H9 (cell line): ENCODE measurements at regions not wholly inside any gene's neighbourhood (a gene's known extent, or its start where the extent isn't known, plus 50 kb on each side); places are given as distances from the start of the nearest gene placed in this dataset.

Experiments
- DNase-seq: peaks from one replicate; pipeline ENCODE4 v3.0.0-alpha.2; 2017
- H2AFZ ChIP-seq: one replicate; pipeline ENCODE4 v1.6.1; 2013; ENCODE audit warnings: mild to moderate bottlenecking, low read length, control low read depth, moderate library complexity
- H2AK5ac ChIP-seq: 2 replicates; pipeline ENCODE4 v1.6.1; 2013; ENCODE audit warnings: low read length, control low read depth, mixed read lengths; ENCODE audit not compliant: insufficient read length
- H2BK120ac ChIP-seq: one replicate; pipeline ENCODE4 v1.6.1; 2013; ENCODE audit warnings: low read depth, mild to moderate bottlenecking, low read length, control low read depth, inconsistent platforms; ENCODE audit not compliant: poor library complexity, severe bottlenecking
- H2BK12ac ChIP-seq: 2 replicates; pipeline ENCODE4 v1.6.1; 2013; ENCODE audit warnings: low read length, control low read depth, mixed read lengths, low read depth; ENCODE audit not compliant: insufficient read length
- H2BK15ac ChIP-seq: 2 replicates; pipeline ENCODE4 v1.6.1; 2013; ENCODE audit warnings: low read depth, low read length, control low read depth
- H2BK20ac ChIP-seq: one replicate; pipeline ENCODE4 v1.6.1; 2013; ENCODE audit warnings: low read depth, mild to moderate bottlenecking, low read length, control low read depth, inconsistent platforms; ENCODE audit not compliant: poor library complexity, severe bottlenecking
- H2BK5ac ChIP-seq: 2 replicates; pipeline ENCODE4 v1.6.1; 2013; ENCODE audit warnings: low read length, control low read depth, mixed read lengths; ENCODE audit not compliant: insufficient read length
- H3K14ac ChIP-seq: 2 replicates; pipeline ENCODE4 v1.6.1; 2013; ENCODE audit warnings: low read length, control low read depth; ENCODE audit not compliant: insufficient read depth
- H3K18ac ChIP-seq: 2 replicates; pipeline ENCODE4 v1.6.1; 2013; ENCODE audit warnings: low read depth, mild to moderate bottlenecking, mixed read lengths, low read length, control low read depth; ENCODE audit not compliant: insufficient read length
- H3K23ac ChIP-seq: 2 replicates; pipeline ENCODE4 v1.6.1; 2013; ENCODE audit warnings: low read length, control low read depth, mixed read lengths, low read depth; ENCODE audit not compliant: insufficient read length
- H3K23me2 ChIP-seq: 2 replicates; pipeline ENCODE4 v1.6.1; 2013; ENCODE audit warnings: low read depth, mild to moderate bottlenecking, mixed read lengths, low read length, control low read depth; ENCODE audit not compliant: insufficient read length, poor library complexity, severe bottlenecking
- H3K27ac ChIP-seq: 2 replicates; pipeline ENCODE4 v1.5.1; 2013; ENCODE audit warnings: low read length, control low read depth, mixed read lengths, low read depth; ENCODE audit not compliant: insufficient read length
- H3K27me3 ChIP-seq: 2 replicates; pipeline ENCODE4 v1.6.1; 2013; ENCODE audit warnings: low read length, control low read depth, inconsistent platforms; ENCODE audit not compliant: insufficient read depth
- H3K4ac ChIP-seq: 2 replicates; pipeline ENCODE4 v1.6.1; 2013; ENCODE audit warnings: low read depth, mild to moderate bottlenecking, control low read depth, inconsistent platforms, low read length, moderate library complexity
- H3K4me1 ChIP-seq: 2 replicates; pipeline ENCODE4 v1.6.1; 2013; ENCODE audit warnings: low read length, control low read depth, inconsistent platforms; ENCODE audit not compliant: insufficient read depth
- H3K4me2 ChIP-seq: 2 replicates; pipeline ENCODE4 v1.6.1; 2013; ENCODE audit warnings: low read length, control low read depth, mixed read lengths; ENCODE audit not compliant: insufficient read length, insufficient read depth
- H3K56ac ChIP-seq: 2 replicates; pipeline ENCODE4 v1.6.1; 2013; ENCODE audit warnings: low read depth, mild to moderate bottlenecking, mixed read lengths, low read length, control low read depth; ENCODE audit not compliant: insufficient read length
- H3K79me1 ChIP-seq: 2 replicates; pipeline ENCODE4 v1.6.1; 2013; ENCODE audit warnings: low read depth, mild to moderate bottlenecking, moderate library complexity, low read length, control low read depth, inconsistent platforms; ENCODE audit not compliant: insufficient read depth, poor library complexity, severe bottlenecking
- H3K79me2 ChIP-seq: 2 replicates; pipeline ENCODE4 v1.6.1; 2013; ENCODE audit warnings: low read length, control low read depth, inconsistent platforms; ENCODE audit not compliant: insufficient read depth
- H3K9ac ChIP-seq: 2 replicates; pipeline ENCODE4 v1.6.1; 2013; ENCODE audit warnings: low read length, control low read depth, mixed read lengths; ENCODE audit not compliant: insufficient read length; ENCODE audit errors: extremely low read depth
- H3K9me3 ChIP-seq: one replicate; pipeline ENCODE4 v1.6.1; 2013; ENCODE audit warnings: low read depth, low read length, inconsistent platforms; ENCODE audit not compliant: control insufficient read depth
- H3T11ph ChIP-seq: one replicate; pipeline ENCODE4 v1.6.1; 2013; ENCODE audit warnings: mild to moderate bottlenecking, low read length, control low read depth, inconsistent platforms
- H4K20me1 ChIP-seq: one replicate; pipeline ENCODE4 v1.6.1; 2013; ENCODE audit not compliant: control insufficient read depth, insufficient read length, insufficient read depth
- H4K5ac ChIP-seq: 2 replicates; pipeline ENCODE4 v1.6.1; 2013; ENCODE audit warnings: low read depth, mild to moderate bottlenecking, mixed read lengths, low read length, control low read depth; ENCODE audit not compliant: insufficient read length
- H4K8ac ChIP-seq: replicated peaks from 2 replicates; pipeline ENCODE4 v1.6.1; 2013; ENCODE audit warnings: low read length, control low read depth, mixed read lengths, low read depth; ENCODE audit not compliant: insufficient read length
- H4K91ac ChIP-seq: 2 replicates; pipeline ENCODE4 v1.6.1; 2013; ENCODE audit warnings: low read depth, mild to moderate bottlenecking, moderate library complexity, mixed read lengths, low read length, control low read depth; ENCODE audit not compliant: insufficient read length
- H3K27ac Mint-ChIP-seq, 3 experiments: 2 replicates in 2 of 3; 3 replicates in 1 of 3; pipeline ENCODE4 v1.8.0; 2020 to 2021; ENCODE audit warnings: mixed read lengths in 3 of 3, mild to moderate bottlenecking in 1 of 3, moderate library complexity in 1 of 3
- H3K27me3 Mint-ChIP-seq: 2 replicates; pipeline ENCODE4 v1.8.0; 2021; ENCODE audit warnings: low read depth, mild to moderate bottlenecking, moderate library complexity, mixed read lengths
- H3K36me3 Mint-ChIP-seq, 3 experiments: 2 replicates in 2 of 3; 3 replicates in 1 of 3; pipeline ENCODE4 v1.8.0; 2020 to 2021; ENCODE audit warnings: low read depth in 3 of 3, mixed read lengths in 3 of 3; ENCODE audit not compliant: insufficient read depth in 1 of 3
- H3K4me1 Mint-ChIP-seq, 2 experiments: 2 replicates each; pipeline ENCODE4 v1.8.0; 2020; ENCODE audit warnings: mixed read lengths in 2 of 2
- H3K4me3 Mint-ChIP-seq, 2 experiments: 2 replicates in 1 of 2; 3 replicates in 1 of 2; pipeline ENCODE4 v1.8.0; 2020 to 2021; ENCODE audit warnings: mild to moderate bottlenecking in 2 of 2, mixed read lengths in 2 of 2, moderate library complexity in 1 of 2
- H3K9me3 Mint-ChIP-seq, 2 experiments: 2 replicates in 1 of 2; 3 replicates in 1 of 2; pipeline ENCODE4 v1.8.0; 2020; ENCODE audit warnings: mild to moderate bottlenecking in 2 of 2, mixed read lengths in 2 of 2, moderate library complexity in 1 of 2
- WGBS: extraction: QIAGEN DNeasy Blood & Tissue Kit; methylation state at CpG from one replicate; pipeline ENCODE4 v1.1.7; 2013; ENCODE audit warnings: missing lambda C conversion rate, low lambda C conversion rate, mixed read lengths; ENCODE audit not compliant: insufficient read length; ENCODE audit errors: extremely low coverage; 5-methylcytosine and 5-hydroxymethylcytosine counted together
- TF ChIP-seq, protein P1 (sequence below): fragments of 200-600 bp; sonication (generic); conservative IDR thresholded peaks from 3 replicates; pipeline ENCODE4 v1.8.0; 2021; ENCODE audit warnings: antibody characterized with exemption, mild to moderate bottlenecking

DNA sequence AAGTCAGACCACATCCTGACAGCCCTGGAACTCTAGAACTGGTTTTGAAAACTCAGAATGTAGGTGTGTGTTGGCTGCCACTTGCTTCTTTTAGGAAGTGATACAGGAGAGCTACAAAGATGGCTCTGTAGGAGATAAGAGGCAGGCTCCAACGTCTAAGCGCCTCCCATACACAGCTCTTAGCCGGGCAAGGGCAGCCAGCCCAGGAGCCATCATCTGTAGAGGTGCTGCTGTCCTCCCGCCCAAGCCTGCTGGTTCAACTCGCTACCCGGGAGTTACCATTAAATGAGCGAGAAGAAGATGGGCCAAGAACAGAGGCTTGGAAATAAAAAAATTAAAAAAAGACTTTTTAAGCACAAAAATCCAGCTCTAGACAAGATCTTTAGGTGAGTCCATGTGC, 61.2 kb upstream of the DIO3 start:
- H2BK5ac ChIP-seq, result no peak overlapping the region
- no peaks in the 10 kb centered on the region for H3K9me3 ChIP-seq
- H3K18ac ChIP-seq, result no peak overlapping the region
- H4K91ac ChIP-seq, result no peak overlapping the region
- H3T11ph ChIP-seq, result no peak overlapping the region
- no peak overlapping the region for H2BK12ac ChIP-seq
- H3K79me2 ChIP-seq, result no peaks in the 10 kb centered on the region
- no peaks in the 10 kb centered on the region for H3K79me1 ChIP-seq
- H3K23ac ChIP-seq, result no peak overlapping the region
- H3K4me1 ChIP-seq, result no peaks in the 10 kb centered on the region
- no peak overlapping the region for H2BK120ac ChIP-seq
- Mint-ChIP-seq H3K4me1 (peaks cover 17 to 26% of the 10 kb centered on the region in 2 experiments), H3K27me3 (peaks cover 11% of the 10 kb centered on the region), H3K36me3 (peaks cover 0 to 8% (median 2%) of the 10 kb centered on the region in 3 experiments; a peak in 5 of 7 replicates), H3K9me3 (peaks cover 2 to 12% of the 10 kb centered on the region in 2 experiments; a peak in 4 of 5 replicates), H3K27ac (no peak overlapping the region), H3K4me3 (no peak overlapping the region)
- no peak overlapping the region for H3K4me2 ChIP-seq
- no CpG with 5 or more reads among the region's 7 CpGs for WGBS
- no peaks in the 10 kb centered on the region; the same call in 1 of the 2 replicates for H3K27me3 ChIP-seq
- no peaks in the 10 kb centered on the region for H3K23me2 ChIP-seq
- TF ChIP-seq, protein P1, sequence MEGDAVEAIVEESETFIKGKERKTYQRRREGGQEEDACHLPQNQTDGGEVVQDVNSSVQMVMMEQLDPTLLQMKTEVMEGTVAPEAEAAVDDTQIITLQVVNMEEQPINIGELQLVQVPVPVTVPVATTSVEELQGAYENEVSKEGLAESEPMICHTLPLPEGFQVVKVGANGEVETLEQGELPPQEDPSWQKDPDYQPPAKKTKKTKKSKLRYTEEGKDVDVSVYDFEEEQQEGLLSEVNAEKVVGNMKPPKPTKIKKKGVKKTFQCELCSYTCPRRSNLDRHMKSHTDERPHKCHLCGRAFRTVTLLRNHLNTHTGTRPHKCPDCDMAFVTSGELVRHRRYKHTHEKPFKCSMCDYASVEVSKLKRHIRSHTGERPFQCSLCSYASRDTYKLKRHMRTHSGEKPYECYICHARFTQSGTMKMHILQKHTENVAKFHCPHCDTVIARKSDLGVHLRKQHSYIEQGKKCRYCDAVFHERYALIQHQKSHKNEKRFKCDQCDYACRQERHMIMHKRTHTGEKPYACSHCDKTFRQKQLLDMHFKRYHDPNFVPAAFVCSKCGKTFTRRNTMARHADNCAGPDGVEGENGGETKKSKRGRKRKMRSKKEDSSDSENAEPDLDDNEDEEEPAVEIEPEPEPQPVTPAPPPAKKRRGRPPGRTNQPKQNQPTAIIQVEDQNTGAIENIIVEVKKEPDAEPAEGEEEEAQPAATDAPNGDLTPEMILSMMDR, result no peak
- no peak overlapping the region for H2BK20ac ChIP-seq
- no peak overlapping the region for H4K5ac ChIP-seq
- H2AFZ ChIP-seq, result no peak overlapping the region
- H3K4ac ChIP-seq, result no peak overlapping the region
- H2BK15ac ChIP-seq, result no peak overlapping the region
- DNase-seq, result no peak
- no peak overlapping the region for H4K8ac ChIP-seq
- no peak overlapping the region for H2AK5ac ChIP-seq
- H3K27ac ChIP-seq, result no peak overlapping the region
- H4K20me1 ChIP-seq, result no peaks in the 10 kb centered on the region
- no peak overlapping the region for H3K56ac ChIP-seq
- no peak overlapping the region for H3K14ac ChIP-seq
- no peak overlapping the region for H3K9ac ChIP-seq
